Esophagus muscularis mucosa (tissue), 3 donors: ENCODE measurements at regions not wholly inside any gene's neighbourhood (a gene's known extent, or its start where the extent isn't known, plus 50 kb on each side); places are given as distances from the start of the nearest gene placed in this dataset.

Experiments
- POLR2A ChIP-seq: fragments of 450-650 bp; IDR thresholded peaks from one replicate; pipeline ENCODE4 v1.6.1; 2017; ENCODE audit warnings: antibody characterized with exemption, moderate library complexity, mild to moderate bottlenecking, low read depth
- POLR2AphosphoS5 ChIP-seq, 2 donors: sonication (generic); formaldehyde crosslinking; IDR thresholded peaks; one replicate each; pipeline ENCODE4 v1.6.1; 2017; ENCODE audit warnings: antibody characterized with exemption in 2 of 2
- TF ChIP-seq, protein P1 (sequence below), 3 experiments: fragments of 200-600 bp in 2 of 3; fragments of 450-650 bp in 1 of 3; sonication (generic) in 2 of 3; IDR thresholded peaks; one replicate each; pipeline ENCODE4 v1.5.1; 2017 to 2019; ENCODE audit warnings: antibody characterized with exemption in 3 of 3, mild to moderate bottlenecking in 2 of 3, moderate library complexity in 1 of 3

DNA sequence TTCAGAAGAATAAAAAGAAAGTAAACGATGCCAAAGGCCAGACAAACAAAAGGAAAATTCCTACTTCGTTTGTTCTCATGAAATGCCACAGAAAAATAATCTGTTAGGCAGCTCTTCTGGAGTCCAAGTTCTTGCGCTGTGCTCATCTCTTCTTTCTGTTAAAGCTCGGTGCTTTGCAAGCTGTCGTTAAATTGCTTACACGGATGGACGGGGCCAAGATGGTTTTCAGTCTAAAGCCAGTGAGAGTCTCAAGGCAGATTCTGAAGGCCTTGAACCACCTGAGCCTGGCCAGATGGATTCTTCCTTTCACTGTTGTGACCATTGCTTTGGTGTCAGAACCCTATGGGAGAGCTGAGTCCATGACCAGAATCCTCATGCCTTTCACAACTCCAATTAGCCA, 97.6 kb upstream of the RMDN2 start:
- TF ChIP-seq, protein P1, sequence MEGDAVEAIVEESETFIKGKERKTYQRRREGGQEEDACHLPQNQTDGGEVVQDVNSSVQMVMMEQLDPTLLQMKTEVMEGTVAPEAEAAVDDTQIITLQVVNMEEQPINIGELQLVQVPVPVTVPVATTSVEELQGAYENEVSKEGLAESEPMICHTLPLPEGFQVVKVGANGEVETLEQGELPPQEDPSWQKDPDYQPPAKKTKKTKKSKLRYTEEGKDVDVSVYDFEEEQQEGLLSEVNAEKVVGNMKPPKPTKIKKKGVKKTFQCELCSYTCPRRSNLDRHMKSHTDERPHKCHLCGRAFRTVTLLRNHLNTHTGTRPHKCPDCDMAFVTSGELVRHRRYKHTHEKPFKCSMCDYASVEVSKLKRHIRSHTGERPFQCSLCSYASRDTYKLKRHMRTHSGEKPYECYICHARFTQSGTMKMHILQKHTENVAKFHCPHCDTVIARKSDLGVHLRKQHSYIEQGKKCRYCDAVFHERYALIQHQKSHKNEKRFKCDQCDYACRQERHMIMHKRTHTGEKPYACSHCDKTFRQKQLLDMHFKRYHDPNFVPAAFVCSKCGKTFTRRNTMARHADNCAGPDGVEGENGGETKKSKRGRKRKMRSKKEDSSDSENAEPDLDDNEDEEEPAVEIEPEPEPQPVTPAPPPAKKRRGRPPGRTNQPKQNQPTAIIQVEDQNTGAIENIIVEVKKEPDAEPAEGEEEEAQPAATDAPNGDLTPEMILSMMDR (IDR thresholded peaks at IDR 0.05), result no peak
- TF ChIP-seq POLR2AphosphoS5 (IDR thresholded peaks at IDR 0.05), result no peak
- TF ChIP-seq POLR2A, result no peak
